H54 (cell line): ENCODE measurements at regions not wholly inside any gene's neighbourhood (a gene's known extent, or its start where the extent isn't known, plus 50 kb on each side); places are given as distances from the start of the nearest gene placed in this dataset.

Source experiments
- DNase-seq: peaks from one replicate; pipeline ENCODE4 v3.0.0; 2011; ENCODE audit warnings: low spot score, mixed read lengths; ENCODE audit not compliant: insufficient read length
- FAIRE-seq: peaks from 3 replicates; lab custom pipeline; 2011; peaks lifted over from hg19 to GRCh38; lab: Jason Lieb, UNC
- POLR2A ChIP-seq: IDR thresholded peaks from 2 replicates; pipeline ENCODE4 v1.6.1; 2011; ENCODE audit warnings: low read depth, mild to moderate bottlenecking, low read length

DNA sequence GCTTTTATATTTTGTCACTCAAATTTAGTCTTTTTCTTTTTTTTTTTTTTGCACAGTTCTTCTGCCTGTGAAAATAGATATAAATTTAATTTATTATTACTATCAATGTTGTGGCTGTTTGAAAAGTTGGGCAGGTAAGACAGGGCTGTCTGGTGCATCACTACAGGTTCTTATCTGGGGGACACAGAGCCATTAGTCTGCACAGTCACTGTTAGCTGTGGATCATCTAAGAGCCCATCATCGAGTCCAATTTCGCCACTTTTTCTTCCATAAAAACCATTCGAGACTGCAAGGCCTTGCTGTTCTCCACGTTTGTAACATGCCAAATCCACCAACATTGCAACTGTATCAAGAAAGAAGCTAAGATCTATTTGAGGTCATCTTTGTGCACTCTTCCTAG lies 325.6 kb upstream of the UMPS start:
- no peak for FAIRE-seq
- no peak for DNase-seq
- TF ChIP-seq POLR2A = no peak

DNA sequence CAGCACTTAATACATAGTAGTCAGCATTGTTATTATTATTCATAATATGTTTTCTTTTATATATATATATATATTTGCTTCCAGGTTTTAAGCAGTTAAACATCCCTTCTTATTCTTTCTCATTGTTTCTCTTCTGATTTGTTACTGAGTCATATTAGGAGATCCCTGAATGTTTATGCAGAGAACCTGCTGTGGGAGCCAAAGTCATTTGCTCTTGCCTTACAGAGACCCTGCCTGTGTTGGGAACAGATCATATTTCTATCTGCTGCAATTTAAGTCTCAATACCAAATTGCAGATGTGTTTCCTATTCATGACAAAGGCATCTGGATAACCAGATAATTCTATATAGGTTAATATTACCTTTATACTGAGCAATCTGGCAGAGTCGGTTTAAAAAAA lies 323.0 kb upstream of the UMPS start:
- DNase-seq (no peak), FAIRE-seq (peak; percentile 33)
- no peak for TF ChIP-seq POLR2A

- DNase-seq = peak; percentile 57
- TF ChIP-seq POLR2A = no peak
- peak; percentile 64 for FAIRE-seq
Observed at GRCh38 chr3:124409650-124410275, 320.5 kb upstream of the UMPS start.

- TF ChIP-seq POLR2A = no peak
- FAIRE-seq (peak; percentile 23), DNase-seq (no peak)
Observed at GRCh38 chr3:124410471-124410870, 319.8 kb upstream of the UMPS start.

DNA sequence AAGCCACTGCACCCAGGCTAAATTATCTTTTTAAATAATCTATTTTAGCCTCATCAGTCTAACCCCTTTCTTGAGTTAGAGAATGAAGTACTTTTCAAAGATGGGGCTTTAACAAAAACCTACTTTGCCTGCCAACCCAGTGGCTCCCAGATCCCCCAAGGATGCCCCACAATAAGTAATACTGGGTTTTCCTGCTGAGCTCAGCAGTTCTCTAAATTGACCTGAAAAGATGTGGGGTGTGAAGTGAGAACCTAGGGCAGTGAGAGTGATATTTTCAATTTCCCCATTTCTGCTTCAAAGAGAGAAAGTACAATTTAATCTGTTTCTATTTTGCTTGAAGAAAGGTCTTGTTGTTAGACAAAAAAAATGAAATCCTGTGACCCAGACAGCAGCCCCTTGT lies 318.5 kb upstream of the UMPS start:
- DNase-seq = no peak
- no peak for TF ChIP-seq POLR2A
- FAIRE-seq = no peak

GRCh38 chr3:124412644-124413043 lies 317.6 kb upstream of the UMPS start:
- no peak for TF ChIP-seq POLR2A
- no peak for FAIRE-seq
- DNase-seq = no peak

- TF ChIP-seq POLR2A = no peak
- FAIRE-seq = no peak
- DNase-seq = no peak
Observed at GRCh38 chr3:124413393-124413792, 316.9 kb upstream of the UMPS start.

DNA sequence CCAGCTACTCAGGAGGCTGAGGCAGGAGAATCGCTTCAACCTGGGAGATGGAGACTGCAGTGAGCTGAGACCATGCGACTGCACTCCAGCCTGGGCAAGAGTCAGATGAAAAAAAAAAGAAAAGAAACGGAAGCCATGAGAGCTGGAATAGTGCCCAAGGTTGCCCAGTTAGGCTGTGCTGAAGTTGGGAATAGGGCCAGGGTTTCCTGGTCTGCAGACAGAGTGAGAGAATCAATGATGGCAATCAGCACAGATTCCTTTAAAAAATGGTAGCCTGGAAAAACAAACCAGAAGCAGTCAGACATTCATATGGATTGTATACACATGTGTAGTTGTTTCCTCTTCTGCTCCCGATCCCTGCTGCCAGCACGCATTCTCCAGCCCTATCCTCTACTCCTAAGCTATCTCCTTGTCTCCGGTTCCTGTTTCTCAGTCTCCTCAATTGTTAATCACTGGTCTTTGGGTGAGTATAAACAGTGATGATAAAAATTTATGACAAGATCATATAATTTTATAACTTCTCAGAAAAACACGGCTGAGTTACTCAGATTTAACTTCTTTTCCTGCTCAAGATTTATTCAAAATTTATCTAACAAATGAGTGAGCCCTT lies 316.2 kb upstream of the UMPS start:
- no peak for FAIRE-seq
- no peak for DNase-seq
- TF ChIP-seq POLR2A = no peak

DNA sequence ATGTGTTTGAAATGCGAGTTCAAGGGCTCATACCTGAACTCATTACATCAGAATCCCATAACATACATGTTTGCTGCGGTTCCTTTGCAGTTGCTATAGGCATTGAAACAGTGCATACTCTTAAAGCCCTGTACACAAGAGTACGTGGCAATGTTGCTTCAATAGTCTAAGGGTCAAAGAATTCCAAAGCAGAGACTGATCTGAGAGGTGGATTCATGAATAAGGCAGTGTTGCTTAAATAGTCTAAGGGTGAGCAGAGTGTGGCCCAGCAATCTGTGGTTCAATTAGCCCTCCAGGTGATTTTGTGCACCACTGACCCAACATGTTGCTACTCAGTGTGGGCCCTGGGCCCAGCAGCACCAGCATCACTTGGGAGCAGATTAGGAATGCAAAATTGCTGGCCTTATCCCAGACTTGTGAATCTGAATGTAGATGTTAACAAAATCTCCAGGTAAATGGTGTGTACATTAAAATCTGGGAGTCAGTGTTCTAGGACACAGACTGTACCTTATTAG lies 314.7 kb upstream of the UMPS start:
- DNase-seq (no peak), FAIRE-seq (no peak)
- TF ChIP-seq POLR2A = no peak

- no peak for DNase-seq
- FAIRE-seq = no peak
- TF ChIP-seq POLR2A = no peak
Observed at GRCh38 chr3:124419303-124419702, 310.9 kb upstream of the UMPS start.

GRCh38 chr3:124420392-124420791 lies 309.9 kb upstream of the UMPS start:
- FAIRE-seq (no peak), DNase-seq (no peak)
- no peak for TF ChIP-seq POLR2A

- no peak for TF ChIP-seq POLR2A
- DNase-seq = no peak
- no peak for FAIRE-seq
Observed at GRCh38 chr3:124422805-124423204, 307.4 kb upstream of the UMPS start.

GRCh38 chr3:124424396-124424795 lies 305.9 kb upstream of the UMPS start:
- DNase-seq = no peak
- TF ChIP-seq POLR2A = no peak
- FAIRE-seq = no peak

DNA sequence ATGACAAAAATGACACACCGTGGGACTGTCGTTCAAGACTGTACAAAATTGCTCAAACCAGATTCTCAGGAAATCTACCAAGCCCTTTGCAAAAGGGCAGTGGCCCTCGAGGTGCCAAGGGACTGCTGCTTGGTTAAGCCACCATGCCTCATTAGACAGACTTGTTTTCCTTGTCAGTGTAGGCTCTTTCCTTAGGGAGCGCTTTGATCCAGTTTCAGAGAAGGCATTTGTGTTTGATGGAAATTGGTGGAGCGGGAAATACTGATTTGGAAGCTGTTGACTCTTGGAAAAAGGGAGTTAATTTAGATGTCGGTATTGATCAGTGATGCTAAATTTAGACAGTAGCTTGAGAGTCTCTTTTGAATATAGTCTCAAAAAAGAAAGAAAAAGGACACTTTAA lies 304.3 kb upstream of the UMPS start:
- FAIRE-seq (no peak), DNase-seq (no peak)
- no peak for TF ChIP-seq POLR2A

DNA sequence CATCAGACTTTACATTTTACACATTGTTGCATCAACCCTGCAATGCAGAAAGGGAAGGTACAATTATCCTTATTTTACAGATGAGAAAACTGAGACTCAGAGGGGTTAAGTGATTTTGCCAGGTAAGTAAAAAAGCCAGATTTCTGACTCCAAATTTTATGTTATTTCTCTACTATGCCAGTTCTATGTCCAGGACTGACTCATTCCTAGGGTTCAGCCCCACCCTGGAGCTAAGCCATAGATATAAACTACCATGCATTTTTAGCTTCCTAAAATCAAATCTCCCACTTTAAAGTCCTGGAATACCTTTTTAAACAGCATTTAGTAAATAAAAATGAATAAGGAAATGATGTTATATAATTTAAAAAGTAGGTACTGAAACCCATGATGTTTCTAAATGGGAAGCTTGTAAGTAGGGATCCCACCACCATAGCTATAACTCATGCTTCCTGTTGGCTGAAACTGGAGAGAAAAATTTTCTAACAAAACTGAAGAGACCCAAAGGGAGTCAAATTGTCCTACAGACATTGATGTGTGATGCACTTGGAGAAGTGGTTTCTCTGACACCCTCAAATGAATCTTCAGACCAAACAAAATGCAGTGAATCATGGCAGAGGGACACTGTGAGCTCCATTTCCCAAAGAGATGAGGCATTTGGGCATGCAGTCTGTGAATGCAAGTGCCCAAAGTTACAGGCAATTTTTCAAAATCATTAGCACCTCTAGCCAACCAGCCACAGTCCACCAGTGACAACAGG lies 301.7 kb upstream of the UMPS start:
- no peak for TF ChIP-seq POLR2A
- DNase-seq (no peak), FAIRE-seq (no peak)
